IPS DF 4.7 (cell line): ENCODE measurements at regions not wholly inside any gene's neighbourhood (a gene's known extent, or its start where the extent isn't known, plus 50 kb on each side); places are given as distances from the start of the nearest gene placed in this dataset.

Experiments
- DNase-seq: peaks from one replicate; pipeline ENCODE4 v3.0.0-alpha.2; 2013; ENCODE audit warnings: low spot score; ENCODE audit errors: extremely low read depth

DNA sequence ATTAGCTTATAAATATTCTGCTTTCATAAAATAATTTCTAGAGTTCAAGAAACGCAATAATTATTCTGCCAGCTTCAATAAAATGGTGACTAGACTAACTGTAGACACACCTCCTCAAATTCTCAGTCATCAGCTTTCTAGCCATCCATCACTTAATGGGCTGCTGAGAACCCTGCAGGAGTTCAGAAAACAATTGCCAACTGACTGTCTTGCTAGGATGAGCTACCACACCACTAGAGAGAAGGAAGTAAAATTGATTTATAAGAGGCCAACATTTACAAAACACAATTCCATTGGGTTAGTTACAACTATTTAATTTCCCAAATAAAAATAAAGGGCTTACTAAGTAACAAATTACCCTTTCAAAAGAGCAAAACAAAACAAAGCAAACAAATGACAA is 126.5 kb upstream of the PAPPA start:
- peak; percentile 3 for DNase-seq

DNA sequence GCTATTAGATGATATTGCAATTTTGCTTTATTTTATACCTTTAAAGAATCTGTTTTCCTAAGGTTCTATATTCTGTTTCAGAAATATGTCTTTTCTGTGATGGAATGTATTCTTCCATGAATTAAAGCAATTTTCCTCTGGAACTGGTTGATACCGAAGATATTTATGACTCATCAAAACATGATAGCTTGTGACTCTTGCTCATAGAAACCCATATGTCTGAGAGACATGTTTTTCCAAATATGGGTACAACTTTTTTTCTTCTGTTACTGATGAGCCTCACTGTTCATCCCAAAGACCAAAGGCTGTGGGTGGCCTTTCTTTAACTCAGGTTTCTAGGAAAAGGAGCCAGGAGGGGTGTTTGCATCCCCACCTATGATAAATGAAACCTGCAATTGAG is 126.1 kb upstream of the PAPPA start:
- DNase-seq: no peak

DNA sequence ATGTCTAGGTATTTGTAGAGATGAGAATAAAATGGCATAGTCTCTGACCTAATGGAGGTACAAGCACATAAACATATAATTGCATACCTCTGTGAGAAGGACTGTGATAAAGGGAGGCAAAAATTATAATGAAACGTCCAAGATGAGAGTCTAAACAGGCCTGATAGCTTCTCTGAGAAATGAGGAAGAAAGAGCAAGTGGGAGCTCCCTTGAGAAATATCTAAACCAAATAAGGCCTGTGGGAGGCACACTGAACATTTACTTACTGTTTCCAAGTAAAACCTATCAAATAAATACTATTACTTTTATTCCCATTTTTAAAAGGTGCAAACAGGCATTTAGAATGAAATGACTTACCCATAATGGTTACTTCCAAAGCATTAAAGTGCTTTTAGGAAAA is 125.6 kb upstream of the PAPPA start:
- DNase-seq: no peak

DNA sequence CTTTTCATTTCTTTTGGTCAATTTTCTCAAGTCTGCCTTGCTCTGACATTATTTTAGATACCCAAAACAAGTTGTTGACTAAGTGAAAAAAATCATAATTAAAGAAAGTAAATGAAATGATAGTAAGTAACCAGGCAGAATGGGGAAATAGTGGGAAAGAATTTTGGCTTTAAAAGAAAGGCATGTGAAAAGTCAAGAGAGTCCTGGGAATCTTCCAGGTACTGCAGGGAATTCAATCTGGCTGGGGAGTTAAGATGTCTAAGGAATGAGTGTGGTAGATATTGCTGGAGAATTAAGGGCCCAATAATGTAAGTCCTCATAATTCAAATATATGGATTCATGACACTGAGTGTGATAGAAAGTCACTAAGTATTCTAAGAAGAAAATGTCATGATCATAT is 123.1 kb upstream of the PAPPA start:
- no peak for DNase-seq

DNA sequence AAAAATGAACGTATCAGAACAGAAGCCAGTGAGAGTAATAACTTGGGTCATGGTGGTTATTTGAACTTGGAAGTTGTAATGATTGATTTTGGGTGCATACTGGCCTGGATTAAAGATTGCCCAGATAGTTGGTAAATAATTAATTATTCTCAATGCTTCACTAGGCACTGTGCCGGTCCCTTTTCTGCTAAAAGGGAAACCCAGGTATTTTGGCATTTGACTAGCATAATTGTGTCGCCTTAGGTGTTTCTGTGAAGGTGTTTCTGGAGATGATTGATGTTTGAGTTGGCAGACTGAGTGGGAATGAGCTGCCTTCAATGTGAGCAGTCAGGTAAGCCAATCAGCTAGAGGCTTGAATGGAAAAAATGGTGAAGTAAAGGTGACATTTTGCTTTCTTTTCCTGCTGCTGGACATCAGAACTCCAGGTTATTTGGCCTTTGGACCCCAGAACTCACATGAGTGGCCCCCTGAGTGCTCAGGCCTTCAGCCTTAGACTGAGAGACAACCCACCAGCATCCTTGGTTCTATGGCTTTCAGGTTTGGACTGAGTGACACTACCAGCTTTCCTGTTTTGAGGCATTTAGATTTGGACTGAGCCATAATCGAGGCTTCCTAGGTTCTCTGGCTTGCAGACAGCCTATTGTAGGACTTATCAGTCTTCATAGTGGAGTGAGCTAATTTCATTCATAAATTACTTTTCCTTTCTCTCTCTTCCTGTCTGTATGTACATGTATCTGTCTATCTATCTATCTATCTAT is 120.7 kb upstream of the PAPPA start:
- no peak for DNase-seq

DNA sequence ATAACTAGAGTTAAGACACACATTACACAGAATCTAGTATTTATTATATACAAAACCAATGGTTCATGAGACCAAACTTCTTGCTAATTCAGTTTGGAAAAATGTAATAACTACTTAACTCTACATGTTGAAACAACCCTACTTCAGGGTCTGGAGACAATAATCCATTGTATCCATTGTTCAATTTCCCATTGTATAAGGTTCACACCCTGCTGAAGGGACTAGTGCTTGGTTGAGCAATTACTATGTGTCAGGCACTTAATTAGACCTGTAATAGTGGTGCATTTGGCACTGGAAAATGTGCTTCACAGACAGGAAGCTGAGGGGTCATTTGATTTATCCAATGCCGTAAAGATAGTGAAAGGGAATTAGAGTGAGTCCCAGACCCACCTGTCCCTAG is 114.3 kb upstream of the PAPPA start:
- no peak for DNase-seq

DNA sequence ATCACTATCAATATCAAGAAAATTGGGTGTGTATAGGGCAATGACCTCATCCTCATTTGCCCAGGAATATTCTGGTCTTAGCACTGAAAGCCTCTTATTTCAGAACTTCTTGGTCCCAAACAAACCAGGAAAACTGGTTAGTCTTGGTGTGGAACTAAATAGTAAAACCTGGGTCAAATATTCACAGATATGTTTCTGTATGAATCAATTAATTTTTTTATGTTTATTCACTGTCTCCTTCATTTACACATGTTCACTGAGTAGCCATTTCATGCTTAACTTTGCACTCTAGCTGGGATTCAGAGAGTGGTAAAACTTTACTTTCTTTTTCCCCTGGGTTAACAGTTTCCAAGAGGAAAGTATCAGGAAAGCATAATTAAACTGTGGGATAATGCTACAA is 113.7 kb upstream of the PAPPA start:
- no peak for DNase-seq

DNA sequence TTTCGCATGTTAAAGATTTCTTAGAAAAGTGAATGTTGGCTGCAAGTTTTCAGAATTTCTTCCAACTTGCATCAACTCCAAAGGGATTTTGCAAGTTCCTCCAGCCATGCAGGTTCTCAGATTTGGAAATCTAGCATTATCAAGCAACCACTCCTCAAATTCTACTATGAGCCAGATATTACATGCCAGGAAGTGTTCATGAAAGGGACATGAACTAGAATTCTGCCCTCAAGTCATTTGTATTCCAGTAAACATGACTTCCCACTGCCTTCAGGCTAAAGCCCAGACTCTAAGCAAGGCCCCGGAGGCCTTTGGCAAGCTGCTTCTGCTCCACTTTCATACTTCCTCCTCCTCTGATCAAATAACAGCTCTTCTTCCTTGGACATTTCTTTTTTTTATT is 111.3 kb upstream of the PAPPA start:
- no peak for DNase-seq

DNA sequence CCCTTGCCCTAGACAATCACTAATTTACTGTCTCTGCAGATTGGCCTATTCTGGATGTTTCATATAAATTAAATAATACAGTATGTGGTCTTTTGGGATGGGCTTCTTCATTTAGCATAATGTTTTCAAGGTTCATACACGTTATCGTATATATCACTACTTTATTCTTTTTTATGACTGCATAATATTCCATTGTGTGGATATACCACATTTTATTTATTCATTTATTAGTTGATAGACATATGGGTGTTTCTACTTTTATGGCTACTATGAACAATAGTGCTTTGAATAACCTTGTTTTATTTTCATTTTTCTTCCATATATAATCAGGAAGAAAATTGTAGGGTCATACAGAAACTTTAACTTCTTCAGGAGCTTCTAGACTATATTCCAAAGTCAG is 108.5 kb upstream of the PAPPA start:
- DNase-seq: no peak

DNA sequence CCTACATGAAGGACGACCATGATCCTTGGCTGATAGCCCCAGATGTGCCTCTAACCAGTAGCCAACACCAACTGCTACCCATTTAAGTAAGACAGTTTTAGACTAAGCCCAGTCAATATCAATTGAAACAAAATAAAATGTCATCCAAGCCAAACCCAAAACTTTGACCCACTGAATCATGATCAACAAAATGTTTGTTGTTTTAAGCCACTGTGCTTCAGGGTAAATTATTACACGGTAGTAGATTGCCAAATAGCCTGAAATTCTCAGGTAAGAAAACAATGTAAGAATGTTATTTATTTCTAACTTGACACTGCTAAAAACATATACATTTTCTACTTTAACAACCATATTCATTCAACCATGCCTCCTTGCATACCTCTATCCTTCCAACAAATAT is 105.5 kb upstream of the PAPPA start:
- no peak for DNase-seq

DNA sequence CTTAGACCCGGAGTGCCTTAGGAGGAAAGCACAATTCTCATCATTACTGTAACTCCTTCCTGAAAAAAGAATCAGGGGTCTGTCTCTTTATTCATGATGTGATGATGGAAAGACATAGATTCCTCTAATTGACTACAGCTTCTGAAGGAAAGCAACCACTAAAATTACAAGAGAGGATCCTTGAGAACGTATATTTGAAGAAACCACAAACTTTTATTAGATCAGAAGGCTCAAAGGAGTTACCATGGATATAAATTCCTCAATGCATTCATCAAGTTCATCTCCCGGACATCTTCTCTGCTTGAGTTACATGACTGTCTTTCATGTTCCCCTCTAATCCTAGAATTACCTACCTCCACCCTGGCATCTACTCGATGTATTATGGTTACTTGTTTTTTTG is 104.1 kb upstream of the PAPPA start:
- DNase-seq: no peak

DNA sequence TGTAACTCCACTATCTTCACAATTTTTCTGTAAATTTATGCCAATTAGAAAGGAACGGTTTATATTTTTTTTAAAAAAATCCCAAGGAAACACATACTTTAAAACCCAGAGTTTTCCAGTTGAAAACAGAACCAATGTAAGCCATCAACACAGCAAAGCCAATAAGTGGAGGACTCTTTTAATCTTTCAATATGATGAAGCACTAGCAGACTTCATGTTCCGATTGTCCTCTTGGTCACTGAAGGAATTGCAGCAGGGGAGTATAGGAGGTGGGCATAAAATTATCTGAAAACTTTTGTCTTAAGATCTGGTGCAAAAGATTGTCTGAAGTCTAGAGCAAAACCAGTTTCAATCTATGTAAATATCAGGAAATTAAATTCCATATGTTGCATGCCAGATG is 102.1 kb upstream of the PAPPA start:
- no peak for DNase-seq

DNA sequence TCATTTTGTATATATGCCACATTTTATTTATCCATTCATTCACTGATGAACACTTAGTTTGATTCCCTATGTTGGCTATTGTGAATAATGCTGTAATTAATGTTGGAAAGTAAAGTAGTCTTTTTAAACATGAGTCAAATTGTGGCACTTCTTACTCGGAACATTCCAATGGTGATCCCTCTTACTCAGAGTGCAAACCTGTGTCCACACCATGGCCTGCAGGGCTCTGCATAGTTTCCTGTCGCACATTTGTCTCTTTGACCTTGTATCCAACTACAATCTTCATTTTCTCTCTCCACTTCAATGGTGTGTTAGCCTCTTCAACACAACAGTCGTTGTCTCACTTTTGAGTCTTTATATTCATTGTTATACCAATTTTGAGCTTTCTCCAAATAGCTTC is 98.1 kb upstream of the PAPPA start:
- no peak for DNase-seq

DNA sequence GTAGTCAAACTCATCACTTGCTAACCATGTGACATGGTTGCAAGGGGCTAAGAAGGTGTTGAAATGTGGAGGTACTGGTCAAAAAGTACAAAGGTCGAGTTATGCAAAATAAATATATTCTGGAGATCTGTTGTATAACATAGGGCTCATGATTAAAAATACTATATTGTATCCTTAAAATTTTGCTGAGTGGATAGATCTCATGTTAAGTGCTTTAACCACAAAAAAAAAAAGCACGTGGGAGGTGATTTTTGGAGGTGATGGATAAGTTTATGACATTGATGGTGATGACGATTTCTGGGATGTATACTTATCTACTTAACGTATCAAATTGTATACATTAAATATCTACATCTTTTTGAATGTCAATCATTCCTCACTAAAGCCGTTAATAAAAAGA is 96.2 kb upstream of the PAPPA start:
- no peak for DNase-seq

DNA sequence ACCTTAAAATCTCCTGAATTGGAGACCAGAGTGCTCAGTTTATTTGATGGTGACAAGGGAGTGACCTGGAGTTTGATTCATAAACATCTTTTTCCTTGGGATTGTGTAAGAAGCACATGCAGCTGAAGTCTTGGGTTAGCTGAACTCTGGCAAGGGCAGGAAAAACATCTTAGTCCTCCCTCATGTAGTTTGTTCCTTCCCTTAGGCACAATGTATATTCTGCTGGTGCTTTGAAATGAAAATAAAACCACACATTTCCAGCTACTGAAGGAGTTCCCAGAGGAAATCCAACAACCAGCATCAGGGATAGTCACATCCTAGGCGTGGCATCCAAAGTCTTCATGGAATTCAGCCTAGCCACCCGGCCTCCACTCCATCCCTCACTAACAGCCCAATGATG is 95.2 kb upstream of the PAPPA start:
- DNase-seq: no peak

DNA sequence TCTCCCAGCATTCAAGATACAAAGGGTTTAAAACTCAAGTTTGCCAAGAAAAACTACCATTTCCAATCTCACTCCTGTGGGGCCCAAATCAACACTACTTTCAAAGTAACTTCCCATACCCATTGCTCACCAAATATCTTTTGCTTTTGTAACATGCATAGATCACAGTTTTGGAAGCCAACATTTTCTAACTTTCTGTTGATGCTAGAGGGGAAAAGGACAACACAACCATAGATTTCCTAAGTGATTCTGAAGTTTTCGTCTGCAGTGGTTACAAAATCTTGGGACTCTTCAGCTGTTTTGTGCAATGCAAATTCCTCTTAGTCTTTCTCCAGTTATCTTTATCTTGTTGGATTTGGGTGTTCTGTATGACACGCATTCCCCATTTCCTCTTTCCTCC is 94.1 kb upstream of the PAPPA start:
- no peak for DNase-seq

DNA sequence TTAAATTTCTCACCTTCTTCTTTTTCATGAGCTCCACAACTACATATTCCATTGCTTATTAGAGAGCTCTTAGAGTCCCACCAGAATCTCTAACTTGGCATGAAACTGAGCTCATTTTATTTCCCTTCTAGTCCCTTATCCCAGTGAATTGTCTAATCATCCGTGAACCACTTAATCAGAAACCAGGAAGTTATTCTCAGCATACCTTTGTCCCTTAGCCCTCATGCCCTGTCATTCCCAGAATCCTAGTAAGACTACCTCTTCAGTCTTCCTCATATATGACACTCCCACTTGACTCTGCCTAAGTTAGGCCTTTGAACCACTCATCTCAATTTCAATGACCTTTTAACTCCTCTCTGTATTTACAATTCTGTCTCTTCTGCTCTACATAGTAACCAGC is 93.0 kb upstream of the PAPPA start:
- DNase-seq: no peak

DNA sequence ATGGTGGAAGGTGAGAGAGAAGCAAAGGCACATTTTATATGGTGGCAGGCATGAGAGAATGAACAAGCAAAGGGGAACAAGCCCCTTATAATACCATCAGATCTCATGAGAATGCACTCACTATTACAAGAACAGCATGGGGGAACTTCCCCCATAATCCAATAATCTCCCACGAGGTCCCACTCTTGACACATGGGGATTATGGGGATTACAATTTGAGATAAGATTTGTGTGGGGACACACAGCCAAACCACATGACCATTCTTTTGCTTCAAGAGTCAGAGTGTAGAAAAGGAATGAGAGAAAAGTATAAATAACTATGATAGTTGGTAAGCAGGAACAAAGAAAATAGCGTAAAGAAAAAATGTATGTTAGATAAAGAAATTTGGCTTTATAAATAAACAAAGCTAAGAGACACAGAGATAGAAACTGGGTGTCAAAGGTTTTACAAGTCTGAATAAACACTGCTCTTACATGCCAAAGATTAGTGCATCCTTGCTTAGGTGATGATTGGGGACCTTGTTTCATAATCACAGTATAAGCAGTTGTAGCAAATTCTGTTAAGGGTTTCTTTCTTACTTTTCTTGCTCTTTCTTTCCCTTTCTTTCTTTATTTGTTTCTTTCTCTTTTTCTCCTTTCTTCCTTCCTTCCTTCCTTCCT is 91.9 kb upstream of the PAPPA start:
- DNase-seq: no peak

DNA sequence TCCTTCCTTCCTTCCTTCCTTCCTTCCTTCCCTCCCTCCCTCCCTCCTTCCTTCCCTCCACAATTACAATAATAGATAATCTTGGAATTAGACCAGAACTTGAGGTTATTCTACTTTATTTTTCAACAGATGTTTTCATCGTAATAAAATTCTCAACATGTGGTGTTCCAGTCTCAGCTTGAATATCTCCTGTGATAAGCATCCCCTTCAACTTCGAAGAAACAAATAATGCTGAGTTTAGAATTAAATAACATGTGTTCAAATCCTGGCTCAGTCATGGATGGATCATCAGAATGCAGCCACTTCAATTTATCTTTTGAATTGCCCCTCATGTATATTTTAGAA is 91.4 kb upstream of the PAPPA start:
- DNase-seq: no peak

DNA sequence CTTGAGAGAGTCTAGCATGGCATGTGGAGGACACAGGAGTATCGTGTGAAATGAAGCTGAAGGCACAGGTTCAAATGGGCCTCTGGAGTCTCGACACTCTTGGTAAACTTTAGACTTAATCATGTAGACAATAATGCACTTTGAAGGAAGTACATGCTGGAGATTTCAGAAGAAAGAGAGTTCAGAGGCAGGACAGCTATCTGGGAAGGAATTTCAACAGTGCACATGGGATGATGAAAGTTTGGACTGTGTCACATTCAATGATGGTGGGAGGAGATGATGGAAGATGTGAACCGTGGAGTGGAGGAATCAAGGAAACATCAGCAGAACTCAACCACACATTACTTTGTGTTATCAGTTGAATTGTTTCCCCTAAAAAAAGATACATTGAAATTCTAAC is 88.6 kb upstream of the PAPPA start:
- DNase-seq: no peak

DNA sequence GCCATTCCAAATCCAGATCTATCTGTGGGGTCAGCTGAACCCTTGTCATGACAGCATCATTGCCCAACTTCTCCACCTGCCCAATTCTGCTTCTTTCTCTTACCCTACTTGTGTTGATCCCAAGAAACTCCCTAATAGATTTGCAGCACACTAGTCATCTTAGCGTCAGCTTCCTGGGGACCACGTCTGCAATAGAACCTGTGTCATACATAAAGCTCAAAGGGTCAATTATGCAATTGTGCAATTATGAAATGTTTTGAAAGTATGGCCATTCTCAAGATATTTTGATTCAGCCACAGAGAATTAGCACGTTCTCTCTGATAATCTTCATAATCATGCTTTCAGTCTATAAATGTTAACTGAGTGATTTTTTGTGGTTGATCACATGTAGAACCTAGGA is 87.4 kb upstream of the PAPPA start:
- no peak for DNase-seq

DNA sequence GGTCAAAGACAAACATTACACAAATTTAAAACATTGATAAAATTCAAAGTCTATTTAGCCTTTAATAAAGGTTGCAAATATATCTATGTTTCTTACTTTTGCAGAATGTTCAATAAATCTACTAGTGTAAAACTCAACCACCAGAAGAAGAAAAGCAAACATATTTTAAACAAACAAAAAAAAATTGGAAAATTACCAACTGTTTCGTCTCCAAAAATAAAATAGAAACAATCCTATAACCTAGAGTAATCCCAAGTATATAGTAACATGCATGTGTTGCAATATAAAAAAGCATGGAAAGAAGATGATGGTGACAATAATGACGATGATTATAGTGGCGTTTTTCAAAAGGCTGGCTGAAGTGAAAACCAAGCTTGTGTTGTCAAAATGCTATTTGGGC is 86.0 kb upstream of the PAPPA start:
- no peak for DNase-seq

DNA sequence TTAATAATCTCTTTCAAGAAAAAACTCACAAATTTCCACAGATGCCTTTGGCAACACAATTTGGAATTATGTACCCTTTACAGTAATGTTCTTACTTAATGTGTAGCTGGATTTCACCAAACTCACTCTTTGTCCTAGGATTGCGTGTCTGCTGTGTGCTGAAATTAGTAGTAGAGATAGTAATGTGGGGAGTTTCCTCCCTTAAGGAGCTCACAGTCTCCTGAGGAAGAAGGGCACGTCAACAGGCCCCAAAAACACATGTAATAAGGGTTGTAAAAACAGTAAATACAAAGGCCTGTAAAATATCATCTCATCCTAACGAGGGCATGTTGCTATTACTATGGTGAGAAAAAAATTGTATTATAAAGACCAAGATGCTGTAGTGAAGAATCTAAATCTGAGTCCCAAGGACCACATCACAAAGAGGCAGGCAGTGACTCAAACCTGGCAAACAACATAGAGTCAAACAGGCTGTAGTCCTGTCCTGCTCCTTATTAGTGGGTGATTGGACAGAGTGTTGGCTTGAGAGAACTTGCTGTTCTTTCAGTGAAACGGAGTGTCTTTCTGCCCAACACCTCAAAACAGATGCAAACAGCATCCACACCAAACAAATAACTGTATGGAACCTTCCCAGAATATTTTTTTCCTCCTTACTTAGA is 83.2 kb upstream of the PAPPA start:
- no peak for DNase-seq
